ENCODE measurements at regions not wholly inside any gene's neighbourhood (a gene's known extent, or its start where the extent isn't known, plus 50 kb on each side); places are given as distances from the start of the nearest gene placed in this dataset.

DNA sequence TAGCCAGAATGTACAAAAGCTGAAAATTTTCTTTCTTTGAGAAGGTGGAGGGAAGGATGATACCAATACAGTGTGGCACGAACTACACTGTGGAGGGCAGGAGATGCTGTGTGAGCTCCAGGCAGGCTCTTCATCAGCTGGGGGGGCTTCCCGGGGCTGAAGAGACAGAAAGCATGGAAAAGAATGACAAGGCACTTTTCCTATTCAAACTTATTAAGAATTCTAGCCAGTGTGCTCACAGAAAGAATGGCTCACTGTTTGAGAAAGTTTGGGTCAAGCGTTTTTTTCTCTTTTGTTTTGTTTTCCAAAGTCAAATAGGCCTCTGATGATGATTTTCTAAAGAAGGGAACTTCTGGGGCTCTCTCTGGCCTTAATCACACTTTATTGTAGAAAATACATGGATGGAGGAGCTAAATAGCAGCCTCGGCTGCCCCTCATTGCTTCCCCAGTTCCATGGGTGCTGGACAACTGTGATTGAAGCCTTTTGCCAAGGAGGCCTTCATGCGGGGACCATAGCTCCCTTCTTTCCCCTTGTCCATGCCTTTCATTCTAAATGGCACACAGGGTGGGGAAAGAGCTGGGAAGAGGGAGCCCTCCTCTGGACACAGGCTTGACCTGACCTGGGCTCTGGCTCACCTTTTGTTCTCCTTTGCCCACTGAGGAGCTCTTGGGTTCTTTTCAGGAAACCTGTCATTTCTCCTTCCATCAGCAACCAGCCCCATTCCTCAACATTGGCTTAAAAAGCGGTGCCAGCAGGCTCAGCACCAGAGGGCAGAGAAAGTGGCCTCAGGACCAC, 130.6 kb downstream of the TDRD15 start:
- no peak for DNase-seq

DNA sequence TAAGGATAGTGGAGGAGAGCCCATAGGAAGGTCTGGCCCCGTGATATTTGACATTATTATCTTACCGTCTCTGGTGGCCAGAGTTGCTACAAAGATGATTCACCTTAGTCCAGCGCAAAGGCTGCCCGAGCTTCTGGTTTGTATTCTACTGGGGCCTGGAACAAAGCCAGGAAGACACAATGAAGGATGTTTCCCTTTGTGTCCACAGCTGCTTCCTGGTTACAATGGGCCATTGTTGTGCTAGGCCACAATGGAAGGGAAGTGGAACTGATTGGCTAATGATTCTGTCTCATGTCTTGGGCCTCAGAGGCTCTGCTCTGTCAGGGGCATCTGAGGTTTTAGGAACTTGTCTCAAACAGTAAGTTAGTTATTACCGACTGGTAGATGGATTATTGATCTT, 132.2 kb downstream of the TDRD15 start:
- no peak for DNase-seq

DNA sequence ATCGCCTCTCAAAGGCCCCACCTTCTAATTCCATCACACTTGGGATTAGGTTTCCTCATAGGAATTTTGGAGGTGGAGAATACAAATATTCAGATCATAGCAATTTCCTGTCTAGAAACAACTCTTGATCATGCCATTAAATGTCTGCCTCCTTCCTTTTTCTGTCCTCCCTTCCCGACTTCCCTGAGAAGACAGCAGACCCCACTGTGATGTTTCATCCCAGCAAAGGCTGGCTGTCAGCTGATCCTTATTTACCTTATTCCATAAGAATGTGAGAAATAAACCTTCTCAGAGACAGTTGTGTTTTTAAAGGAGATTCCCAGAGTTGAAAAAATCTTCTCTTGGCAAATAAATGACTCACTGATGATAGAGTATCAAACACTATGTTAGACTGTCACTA, 133.9 kb downstream of the TDRD15 start:
- no peak for DNase-seq

DNA sequence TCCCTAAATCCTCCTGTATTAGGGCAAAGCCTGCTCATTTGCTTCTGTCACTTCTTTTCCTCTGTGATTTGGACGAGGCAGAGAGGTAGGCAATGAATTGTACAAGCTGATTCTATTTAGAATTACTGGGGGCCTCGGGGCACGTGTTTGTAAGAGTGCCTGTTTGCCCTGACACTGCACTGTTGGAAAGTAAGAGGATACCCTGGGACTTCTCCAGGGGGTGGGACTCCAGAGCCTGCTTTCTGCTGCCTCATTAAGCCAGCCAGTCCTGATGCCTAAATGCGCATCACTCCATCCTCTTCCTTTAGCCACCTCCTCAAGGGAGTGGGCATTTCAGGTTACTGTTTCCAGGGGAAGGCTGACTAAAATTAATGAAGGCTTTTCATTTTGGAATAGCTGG, 134.3 kb downstream of the TDRD15 start:
- no peak for DNase-seq

DNA sequence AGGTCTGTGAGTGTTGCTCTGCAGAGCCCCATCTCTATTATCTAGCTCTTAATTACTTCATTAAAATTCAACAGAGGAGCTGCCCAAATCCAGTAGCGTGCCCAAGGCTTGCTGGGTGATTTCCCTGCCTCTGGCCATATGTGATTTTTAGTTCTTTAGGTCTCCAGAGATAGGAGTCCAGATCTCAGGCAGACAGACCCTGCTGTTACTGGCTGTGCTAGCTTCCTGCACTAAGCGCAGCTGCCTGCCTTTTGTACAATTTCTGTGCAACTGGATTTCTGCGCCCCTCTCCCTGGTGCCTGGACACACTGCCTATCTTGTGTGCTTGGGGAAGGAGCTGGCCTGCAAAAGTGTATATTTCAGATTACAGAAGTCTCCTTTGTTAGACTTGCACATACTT, 136.5 kb downstream of the TDRD15 start:
- DNase-seq = no peak

GRCh38 chr2:21261591-21261990, 137.8 kb downstream of the TDRD15 start:
- DNase-seq = no peak

- no peak for DNase-seq
Measured at GRCh38 chr2:21262426-21262940, 138.7 kb downstream of the TDRD15 start.

DNA sequence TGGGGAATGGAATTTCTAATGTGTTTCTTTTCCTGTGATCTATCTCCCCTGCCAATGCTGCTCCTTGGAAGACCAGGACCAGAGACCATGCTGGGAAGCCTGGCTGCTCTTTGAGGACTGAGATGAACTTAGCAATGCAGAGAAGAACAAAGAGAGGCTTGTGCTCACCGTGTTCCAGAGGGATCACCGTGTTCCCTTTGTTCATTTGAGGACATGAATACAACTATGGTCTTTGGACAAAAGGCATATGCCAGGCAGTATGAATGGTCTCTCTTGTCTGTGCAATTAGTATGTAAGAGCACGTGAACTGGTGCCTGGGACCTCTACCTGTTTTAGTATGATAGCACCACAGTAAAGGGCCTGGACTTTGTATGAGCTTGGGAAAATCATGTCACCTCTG, 139.9 kb downstream of the TDRD15 start:
- DNase-seq = no peak

DNA sequence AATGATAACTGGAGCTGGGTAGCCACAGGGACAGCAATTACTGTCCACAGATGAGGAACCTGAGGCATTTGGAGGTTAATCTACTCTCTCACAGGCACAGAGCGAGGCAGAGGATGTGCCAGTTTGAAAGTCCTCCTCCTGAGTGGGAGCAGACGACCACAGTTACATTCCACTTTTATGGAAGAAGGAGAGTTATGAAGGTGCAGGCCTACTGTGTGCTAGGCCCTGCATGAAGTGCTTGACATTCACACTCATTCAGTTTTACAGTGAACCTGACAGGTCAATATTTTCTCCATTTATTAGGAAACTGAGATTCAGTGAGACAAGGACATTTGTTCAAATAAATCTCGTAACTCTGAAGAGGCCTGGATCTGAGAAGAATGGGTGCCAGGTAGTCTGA, 142.0 kb downstream of the TDRD15 start:
- no peak for DNase-seq

- DNase-seq = no peak
Measured at GRCh38 chr2:21267232-21267835, 143.6 kb downstream of the TDRD15 start.

- DNase-seq = no peak
Measured at GRCh38 chr2:21268197-21268877, 144.6 kb downstream of the TDRD15 start.

GRCh38 chr2:21268878-21269224, 145.1 kb downstream of the TDRD15 start:
- no peak for DNase-seq

- DNase-seq = no peak
Measured at GRCh38 chr2:21269382-21269781, 145.6 kb downstream of the TDRD15 start.

- DNase-seq = no peak
Measured at GRCh38 chr2:21270083-21270491, 146.3 kb downstream of the TDRD15 start.

- no peak for DNase-seq
Measured at GRCh38 chr2:21270708-21271122, 146.9 kb downstream of the TDRD15 start.

DNA sequence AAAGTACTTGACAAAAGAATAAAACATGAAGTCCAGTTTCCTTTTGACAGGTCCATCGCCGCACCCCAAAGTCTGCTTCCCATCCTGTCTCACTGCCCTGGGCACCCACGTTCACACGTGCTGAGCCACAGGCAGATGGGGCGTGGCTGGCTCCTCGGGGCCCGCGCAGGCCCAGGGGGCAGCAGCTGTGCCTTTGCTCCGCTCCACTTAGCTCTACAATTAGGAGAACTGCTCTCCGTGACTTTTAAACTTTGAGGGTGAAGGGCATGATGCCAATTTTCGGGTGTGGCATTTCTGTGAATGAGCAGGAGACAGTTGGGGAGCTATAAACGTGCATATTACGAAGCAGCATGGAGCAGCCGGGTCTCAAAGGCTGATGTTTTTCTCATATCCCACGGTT, 152.4 kb downstream of the TDRD15 start:
- no peak for DNase-seq

DNA sequence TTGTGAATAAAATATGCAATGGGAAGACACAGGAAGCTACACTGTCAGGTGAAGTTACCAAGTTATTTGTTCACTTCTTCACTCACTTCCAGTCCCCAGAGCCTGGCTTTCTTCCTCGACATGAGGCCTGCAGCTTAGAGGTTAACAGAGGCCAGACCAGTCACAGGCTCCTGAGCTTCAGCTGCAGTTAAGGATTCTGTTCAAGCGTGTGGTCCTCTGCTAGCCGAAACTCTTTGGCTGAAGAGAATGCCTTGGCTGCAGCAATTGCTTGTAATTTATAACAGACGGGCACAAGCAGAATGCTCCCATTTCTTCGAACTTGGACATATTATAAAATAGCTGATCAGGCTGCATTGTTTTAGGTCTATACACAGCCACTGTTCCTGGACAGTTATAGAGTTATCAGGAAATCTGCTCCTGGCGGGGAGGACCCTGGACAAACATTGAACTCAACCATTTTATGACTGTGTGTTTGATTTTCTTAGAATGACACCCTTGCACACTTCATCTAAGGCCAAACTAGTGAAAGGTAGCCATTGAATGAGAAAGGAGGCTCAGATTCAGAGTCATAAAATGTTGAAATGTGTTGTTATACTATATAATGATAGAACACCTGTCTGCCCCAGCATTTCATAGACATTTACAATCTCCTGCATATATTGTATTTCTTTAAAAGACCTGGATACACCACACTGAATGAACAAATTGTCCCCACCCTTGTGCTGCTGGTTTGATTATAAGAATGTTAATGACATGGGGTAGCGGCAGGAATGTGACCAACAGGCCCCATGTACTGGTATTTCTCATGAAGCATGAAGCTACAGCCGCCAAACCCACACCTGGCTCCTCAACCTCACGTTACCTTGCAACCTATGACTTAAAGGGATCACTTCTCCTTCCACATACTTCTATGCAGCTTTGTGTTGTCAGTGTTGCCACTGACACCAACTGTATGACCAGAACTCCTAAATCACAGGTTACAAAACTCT, 153.6 kb downstream of the TDRD15 start:
- DNase-seq = no peak

- DNase-seq = no peak
Measured at GRCh38 chr2:21279525-21279924, 155.8 kb downstream of the TDRD15 start.

GRCh38 chr2:21280793-21281192, 157.0 kb downstream of the TDRD15 start:
- no peak for DNase-seq

GRCh38 chr2:21281384-21281783, 157.6 kb downstream of the TDRD15 start:
- DNase-seq = no peak

- no peak for DNase-seq
Measured at GRCh38 chr2:21281791-21282514, 158.2 kb downstream of the TDRD15 start.

GRCh38 chr2:21282515-21282898, 158.7 kb downstream of the TDRD15 start:
- DNase-seq = no peak

Measured in NCI-H524 (cell line).